ENCODE measurements at regions not wholly inside any gene's neighbourhood (a gene's known extent, or its start where the extent isn't known, plus 50 kb on each side); places are given as distances from the start of the nearest gene placed in this dataset.

DNA sequence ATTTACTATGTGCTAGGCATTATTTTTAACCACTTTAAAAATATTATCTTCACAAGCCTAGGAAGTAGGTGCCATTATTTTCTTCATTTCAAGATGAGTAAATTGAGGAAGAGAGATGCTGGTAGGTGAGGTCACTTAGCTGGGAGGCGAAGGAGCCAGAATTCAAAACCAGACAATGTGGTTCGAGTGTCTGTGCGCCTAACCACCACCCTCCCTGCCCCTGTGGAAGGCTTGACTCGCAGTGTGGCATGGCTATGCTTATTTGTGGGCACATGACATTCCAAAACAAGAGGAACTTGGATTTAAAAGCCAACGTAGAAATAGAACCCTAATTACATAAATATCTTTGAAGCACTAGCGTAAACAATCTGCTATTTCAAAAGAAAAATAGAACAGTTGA is 226.6 kb upstream of the PITX2 start:
- Mint-ChIP-seq H3K36me3 (ENCODE audit: low read depth) (no peaks in the 10 kb centered on the region), H3K4me3 (no peak overlapping the region), H3K27ac (no peak overlapping the region), H3K4me1 (ENCODE audit: low read depth) (peaks cover 9% of the 10 kb centered on the region), H3K9me3 (no peaks in the 10 kb centered on the region), H3K27me3 (ENCODE audit: insufficient read depth) (peaks cover 7% of the 10 kb centered on the region)
- TF ChIP-seq, protein P1, sequence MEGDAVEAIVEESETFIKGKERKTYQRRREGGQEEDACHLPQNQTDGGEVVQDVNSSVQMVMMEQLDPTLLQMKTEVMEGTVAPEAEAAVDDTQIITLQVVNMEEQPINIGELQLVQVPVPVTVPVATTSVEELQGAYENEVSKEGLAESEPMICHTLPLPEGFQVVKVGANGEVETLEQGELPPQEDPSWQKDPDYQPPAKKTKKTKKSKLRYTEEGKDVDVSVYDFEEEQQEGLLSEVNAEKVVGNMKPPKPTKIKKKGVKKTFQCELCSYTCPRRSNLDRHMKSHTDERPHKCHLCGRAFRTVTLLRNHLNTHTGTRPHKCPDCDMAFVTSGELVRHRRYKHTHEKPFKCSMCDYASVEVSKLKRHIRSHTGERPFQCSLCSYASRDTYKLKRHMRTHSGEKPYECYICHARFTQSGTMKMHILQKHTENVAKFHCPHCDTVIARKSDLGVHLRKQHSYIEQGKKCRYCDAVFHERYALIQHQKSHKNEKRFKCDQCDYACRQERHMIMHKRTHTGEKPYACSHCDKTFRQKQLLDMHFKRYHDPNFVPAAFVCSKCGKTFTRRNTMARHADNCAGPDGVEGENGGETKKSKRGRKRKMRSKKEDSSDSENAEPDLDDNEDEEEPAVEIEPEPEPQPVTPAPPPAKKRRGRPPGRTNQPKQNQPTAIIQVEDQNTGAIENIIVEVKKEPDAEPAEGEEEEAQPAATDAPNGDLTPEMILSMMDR (IDR thresholded peaks at IDR 0.05) = no peak
- no peak for DNase-seq

DNA sequence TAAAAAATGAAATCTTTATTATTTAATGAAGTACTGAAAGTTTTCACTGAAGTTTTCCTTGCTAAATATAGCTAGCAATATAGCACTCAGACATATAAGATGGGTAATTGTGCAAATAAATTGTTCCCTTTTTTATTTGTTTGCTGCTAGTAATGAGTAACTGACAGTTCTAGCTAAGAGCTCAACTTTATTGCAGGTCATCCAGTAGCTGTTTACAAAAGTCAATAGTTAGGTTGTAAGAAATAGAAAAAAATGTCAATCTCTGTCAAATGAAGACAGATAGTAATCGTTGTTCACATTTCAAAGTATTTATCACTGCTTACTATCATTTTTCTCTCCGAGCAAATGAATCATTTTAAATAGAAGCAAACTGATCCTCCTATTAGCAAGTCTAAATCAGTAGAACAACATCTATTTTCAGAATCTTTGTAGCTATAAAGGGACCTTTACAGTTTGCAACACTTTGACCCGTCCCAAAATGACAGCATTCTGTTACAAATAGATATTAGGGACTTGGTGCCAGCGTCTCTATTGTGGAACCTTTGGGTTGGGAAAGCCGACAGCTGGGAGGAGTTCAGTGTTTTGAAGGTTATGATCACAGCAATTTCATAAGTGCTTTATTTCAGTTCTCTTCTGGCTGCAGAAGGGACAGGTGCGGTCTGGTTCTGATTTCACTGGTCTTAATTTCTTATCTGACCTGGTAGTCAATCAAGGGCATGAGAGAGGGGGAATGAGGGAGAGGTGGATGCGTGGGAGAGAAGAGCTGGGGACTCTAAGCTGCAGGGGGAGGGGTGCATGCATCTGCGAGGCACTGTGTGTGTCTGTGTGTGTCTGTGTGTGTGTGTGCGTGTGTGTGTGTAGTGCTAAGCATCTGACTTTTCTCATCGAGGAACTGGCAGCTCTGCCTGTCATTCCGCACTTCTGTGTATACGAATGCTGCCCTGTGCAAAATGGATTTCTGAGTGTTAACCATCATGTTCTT is 227.9 kb upstream of the PITX2 start:
- Mint-ChIP-seq H3K27ac (no peak overlapping the region), H3K4me3 (no peak overlapping the region), H3K9me3 (no peaks in the 10 kb centered on the region), H3K36me3 (ENCODE audit: low read depth) (no peaks in the 10 kb centered on the region), H3K27me3 (ENCODE audit: insufficient read depth) (peaks cover 7% of the 10 kb centered on the region), H3K4me1 (ENCODE audit: low read depth) (peaks cover 15% of the 10 kb centered on the region)
- TF ChIP-seq, protein P1 (IDR thresholded peaks at IDR 0.05) = no peak
- no peak for DNase-seq

DNA sequence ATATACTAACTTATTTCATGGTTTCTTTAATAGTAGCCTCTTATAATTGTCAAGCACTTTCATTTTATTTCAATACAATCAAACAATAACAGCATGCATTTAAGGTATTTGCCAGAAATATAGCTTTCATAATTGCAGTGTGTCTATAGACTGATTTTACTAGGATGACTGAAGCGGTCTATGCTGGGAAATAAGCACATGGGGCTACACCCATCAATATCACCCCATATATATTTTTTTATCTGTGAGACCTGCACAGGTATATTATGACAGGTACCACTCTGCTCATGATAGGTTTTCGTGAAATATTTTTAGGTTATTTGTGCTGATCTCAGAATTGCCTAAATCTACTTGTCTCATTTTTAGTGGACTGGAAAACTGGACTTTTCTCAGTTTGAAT is 229.1 kb upstream of the PITX2 start:
- no peaks in the 10 kb centered on the region for H3K9me3 Mint-ChIP-seq
- H3K27ac Mint-ChIP-seq = no peak overlapping the region
- no peaks in the 10 kb centered on the region for H3K36me3 Mint-ChIP-seq (ENCODE audit: low read depth)
- TF ChIP-seq, protein P1 (IDR thresholded peaks at IDR 0.05) = no peak
- H3K4me1 Mint-ChIP-seq (ENCODE audit: low read depth) = peaks cover 15% of the 10 kb centered on the region
- H3K27me3 Mint-ChIP-seq (ENCODE audit: insufficient read depth) = peaks cover 7% of the 10 kb centered on the region
- no peak for DNase-seq
- no peak overlapping the region for H3K4me3 Mint-ChIP-seq

DNA sequence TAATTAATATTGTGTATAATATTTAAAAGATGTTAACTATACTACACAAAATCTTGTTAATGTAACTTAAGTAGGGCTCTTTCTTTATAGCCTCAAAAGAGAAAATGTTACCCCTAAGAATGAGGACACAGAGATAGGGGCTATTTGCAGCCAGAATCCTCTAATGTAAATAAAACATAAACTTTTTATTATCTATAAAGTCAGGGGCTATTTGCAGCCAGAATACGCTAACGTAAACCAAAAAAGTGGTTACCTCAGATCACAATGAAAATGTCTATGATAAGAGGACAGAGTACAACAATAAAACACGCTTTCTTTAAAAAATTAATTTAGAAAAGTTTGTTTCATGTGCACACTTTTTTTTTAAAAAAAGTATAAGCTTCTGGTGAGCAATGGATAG is 229.9 kb upstream of the PITX2 start:
- H3K36me3 Mint-ChIP-seq (ENCODE audit: low read depth) = no peaks in the 10 kb centered on the region
- no peak overlapping the region for H3K4me3 Mint-ChIP-seq
- no peaks in the 10 kb centered on the region for H3K9me3 Mint-ChIP-seq
- peaks cover 15% of the 10 kb centered on the region for H3K4me1 Mint-ChIP-seq (ENCODE audit: low read depth)
- no peak for DNase-seq
- H3K27ac Mint-ChIP-seq = no peak overlapping the region
- H3K27me3 Mint-ChIP-seq (ENCODE audit: insufficient read depth) = peaks cover 7% of the 10 kb centered on the region
- TF ChIP-seq, protein P1 (IDR thresholded peaks at IDR 0.05) = no peak

DNA sequence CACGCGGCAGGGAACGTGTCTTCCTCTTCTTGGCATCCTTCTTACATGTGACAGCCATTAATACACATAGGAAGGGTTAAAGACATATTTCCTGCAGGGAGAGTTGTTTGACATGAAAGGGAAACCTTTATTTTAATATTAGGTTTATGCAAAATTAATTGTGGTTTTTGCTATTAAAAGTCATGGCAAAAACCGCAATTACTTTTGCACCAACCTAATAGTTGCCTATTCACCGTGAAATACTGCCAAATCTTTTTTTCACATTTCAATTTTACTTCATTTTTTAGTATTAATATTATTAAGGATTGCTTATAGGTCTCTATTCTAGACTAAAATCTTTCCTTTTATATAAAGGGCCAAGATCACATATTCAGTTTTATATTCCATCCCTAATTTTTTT is 230.4 kb upstream of the PITX2 start:
- no peak overlapping the region for H3K4me3 Mint-ChIP-seq
- peaks cover 7% of the 10 kb centered on the region for H3K27me3 Mint-ChIP-seq (ENCODE audit: insufficient read depth)
- TF ChIP-seq, protein P1 (IDR thresholded peaks at IDR 0.05) = no peak
- no peak for DNase-seq
- H3K27ac Mint-ChIP-seq = no peak overlapping the region
- no peaks in the 10 kb centered on the region for H3K9me3 Mint-ChIP-seq
- no peaks in the 10 kb centered on the region for H3K36me3 Mint-ChIP-seq (ENCODE audit: low read depth)
- H3K4me1 Mint-ChIP-seq (ENCODE audit: low read depth) = peaks cover 15% of the 10 kb centered on the region
